C4-2B (cell line): ENCODE measurements at regions not wholly inside any gene's neighbourhood (a gene's known extent, or its start where the extent isn't known, plus 50 kb on each side); places are given as distances from the start of the nearest gene placed in this dataset.

ENCODE experiments used
- H3K27ac ChIP-seq: fragments of 450-650 bp; 2 replicates; pipeline ENCODE4 v1.5.1; 2017
- ZFX ChIP-seq: fragments of 450-650 bp; IDR thresholded peaks from 2 replicates; pipeline ENCODE4 v1.6.1; 2017
- TF ChIP-seq, protein P1 (sequence below): fragments of 450-650 bp; conservative IDR thresholded peaks from 2 replicates; pipeline ENCODE4 v1.5.1; 2017; ENCODE audit warnings: mild to moderate bottlenecking

DNA sequence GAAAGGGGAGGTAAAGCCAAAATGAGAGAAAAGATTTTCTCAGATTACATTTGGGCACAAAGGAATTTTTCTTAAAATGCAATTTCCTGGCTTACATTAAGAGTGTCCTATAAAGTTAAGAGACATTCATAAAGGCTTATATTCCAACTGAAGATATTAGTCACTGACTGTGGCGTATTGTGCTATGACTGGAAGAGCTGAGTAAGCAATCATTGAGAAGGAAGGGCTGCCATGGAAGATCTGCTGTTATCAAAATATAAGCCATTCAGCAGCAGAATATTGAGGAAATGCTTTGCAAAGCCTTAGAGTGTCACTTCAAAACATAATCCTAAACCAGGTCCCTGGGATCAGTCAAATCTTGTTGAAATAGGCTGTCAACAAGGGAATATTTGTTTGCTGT, 593.9 kb downstream of the TUSC7 start:
- H3K27ac ChIP-seq: no peak overlapping the region
- TF ChIP-seq, protein P1, sequence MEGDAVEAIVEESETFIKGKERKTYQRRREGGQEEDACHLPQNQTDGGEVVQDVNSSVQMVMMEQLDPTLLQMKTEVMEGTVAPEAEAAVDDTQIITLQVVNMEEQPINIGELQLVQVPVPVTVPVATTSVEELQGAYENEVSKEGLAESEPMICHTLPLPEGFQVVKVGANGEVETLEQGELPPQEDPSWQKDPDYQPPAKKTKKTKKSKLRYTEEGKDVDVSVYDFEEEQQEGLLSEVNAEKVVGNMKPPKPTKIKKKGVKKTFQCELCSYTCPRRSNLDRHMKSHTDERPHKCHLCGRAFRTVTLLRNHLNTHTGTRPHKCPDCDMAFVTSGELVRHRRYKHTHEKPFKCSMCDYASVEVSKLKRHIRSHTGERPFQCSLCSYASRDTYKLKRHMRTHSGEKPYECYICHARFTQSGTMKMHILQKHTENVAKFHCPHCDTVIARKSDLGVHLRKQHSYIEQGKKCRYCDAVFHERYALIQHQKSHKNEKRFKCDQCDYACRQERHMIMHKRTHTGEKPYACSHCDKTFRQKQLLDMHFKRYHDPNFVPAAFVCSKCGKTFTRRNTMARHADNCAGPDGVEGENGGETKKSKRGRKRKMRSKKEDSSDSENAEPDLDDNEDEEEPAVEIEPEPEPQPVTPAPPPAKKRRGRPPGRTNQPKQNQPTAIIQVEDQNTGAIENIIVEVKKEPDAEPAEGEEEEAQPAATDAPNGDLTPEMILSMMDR: no peak
- no peak for TF ChIP-seq ZFX

GRCh38 chr3:117304681-117305080, 595.1 kb downstream of the TUSC7 start:
- no peak for TF ChIP-seq ZFX
- TF ChIP-seq, protein P1: no peak
- no peak overlapping the region for H3K27ac ChIP-seq

DNA sequence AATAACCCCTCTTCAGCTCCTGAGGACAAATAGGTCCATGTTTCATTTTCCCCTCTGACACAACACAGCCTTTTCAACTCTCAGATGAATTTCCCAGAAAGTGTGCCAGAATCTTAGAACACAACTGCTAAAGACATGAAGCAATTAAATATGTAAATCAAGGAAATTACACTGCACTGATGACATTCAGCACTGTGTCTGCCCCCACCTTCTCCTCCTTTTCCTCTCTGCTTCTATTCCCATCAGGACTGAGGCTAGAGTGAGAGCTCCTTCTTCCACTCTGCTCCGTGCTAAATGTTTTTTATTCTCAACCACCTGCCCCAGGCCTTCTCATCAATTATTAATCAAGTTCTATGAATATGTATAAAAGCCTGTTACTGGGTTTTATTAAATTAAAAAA, 596.1 kb downstream of the TUSC7 start:
- no peak overlapping the region for H3K27ac ChIP-seq
- no peak for TF ChIP-seq ZFX
- TF ChIP-seq, protein P1: no peak

DNA sequence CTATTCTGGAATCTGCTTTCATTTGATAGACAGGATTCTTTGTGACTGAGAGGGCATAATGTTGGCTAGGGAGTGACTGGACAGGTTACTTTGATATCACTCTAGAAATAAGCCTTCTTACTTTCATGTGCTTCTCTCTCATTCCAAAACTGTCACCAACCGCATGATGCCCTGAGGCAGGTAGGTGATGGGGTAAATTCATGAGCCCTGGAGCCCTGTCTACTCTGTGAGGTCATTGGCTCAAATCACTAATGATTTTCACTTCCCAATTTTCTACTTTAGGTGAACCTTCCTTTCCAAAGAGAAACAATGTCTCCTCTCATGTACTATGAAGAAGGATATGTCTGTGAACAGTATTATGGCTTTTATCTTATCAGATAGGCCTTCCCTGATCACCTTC, 596.7 kb downstream of the TUSC7 start:
- TF ChIP-seq, protein P1: no peak
- TF ChIP-seq ZFX: no peak
- H3K27ac ChIP-seq: no peak overlapping the region

DNA sequence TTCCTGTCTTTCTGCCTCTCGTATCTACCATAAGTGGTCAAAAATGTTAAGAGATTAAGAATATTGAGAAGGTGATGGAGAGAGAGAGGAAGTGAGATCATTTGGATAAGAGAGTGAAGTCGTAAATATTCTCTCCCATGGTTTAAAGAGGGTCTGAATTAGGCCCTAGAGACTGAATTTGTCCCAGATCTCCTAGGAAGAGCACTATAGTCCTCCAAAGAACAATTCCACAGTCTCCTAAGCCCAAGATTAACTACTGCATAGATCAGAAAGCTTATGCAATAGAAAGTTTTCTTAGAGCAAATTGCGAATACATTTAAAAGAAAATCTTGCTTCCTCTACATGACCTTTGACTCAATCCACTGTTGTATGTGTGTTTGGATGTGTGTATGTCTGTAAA, 598.8 kb downstream of the TUSC7 start:
- H3K27ac ChIP-seq: no peak overlapping the region
- TF ChIP-seq, protein P1: no peak
- no peak for TF ChIP-seq ZFX

DNA sequence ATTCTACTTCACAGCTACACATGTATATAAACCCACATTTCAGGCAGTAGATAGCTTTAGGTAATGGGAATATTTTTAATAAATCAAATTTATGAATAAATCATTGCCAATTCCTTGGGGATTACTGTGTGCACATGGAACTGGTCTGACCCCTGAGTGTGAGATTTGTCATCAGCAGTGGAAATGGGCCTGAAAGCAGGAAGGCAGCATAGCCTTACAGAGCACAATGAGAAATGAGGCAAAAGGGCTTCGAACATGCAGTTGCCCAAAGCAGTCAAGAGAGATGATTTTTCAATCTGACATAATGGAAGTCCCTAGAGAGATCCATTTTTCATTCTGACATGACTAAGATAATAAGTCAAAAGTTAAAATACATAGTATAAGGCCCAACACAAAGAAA, 599.2 kb downstream of the TUSC7 start:
- no peak overlapping the region for H3K27ac ChIP-seq
- TF ChIP-seq, protein P1: no peak
- no peak for TF ChIP-seq ZFX

DNA sequence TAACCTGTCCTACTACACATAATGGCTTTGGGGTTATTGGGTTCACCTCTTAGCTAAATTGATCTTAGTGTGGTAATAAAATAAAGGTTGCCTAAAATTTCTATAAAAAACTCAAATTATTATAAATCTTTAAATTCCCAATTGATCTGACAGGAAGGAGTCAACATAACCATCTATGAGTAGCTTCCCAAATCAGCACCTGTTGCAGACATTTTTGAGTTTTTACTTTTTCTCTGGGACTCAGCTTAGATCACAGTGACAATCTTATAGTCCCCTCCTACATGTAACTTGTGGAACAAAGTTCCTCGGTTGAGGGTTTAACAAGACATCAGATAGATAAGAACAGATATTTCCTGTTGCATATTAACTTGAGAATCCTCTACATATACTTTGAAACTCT, 601.0 kb downstream of the TUSC7 start:
- TF ChIP-seq ZFX: no peak
- TF ChIP-seq, protein P1: no peak

More for the DNA sequence above, 601.0 kb downstream of the TUSC7 start:
- no peak overlapping the region for H3K27ac ChIP-seq
